ENCODE measurements at regions not wholly inside any gene's neighbourhood (a gene's known extent, or its start where the extent isn't known, plus 50 kb on each side); places are given as distances from the start of the nearest gene placed in this dataset.

DNA sequence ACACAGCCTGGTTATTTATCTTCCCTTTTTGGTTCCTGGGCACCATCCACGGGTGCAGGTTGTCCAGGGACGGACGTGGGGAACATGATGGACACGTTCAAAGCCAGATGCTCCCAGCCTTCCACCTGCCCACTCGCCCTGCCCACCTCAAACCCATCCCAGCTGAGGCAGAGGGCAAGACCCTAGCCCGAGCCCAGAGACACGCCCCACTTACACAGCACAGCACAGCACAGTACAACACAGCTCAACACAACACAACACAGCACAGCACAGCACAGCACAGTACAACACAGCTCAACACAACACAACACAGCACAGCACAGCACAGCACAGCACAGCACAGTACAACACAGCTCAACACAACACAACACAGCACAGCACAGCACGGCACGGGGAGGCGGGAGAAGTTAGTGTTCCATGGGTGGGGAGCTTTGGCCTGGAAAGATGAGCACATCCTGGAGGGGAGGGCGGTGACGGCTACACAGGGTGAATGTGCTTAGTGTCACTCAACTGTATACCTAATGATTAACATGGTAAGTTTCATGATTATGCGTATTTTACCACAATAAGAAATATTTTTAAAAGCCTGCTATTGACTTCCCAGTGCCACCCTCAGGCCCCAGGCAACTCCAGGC is 1507.5 kb downstream of the BRD1 start:
- DNase-seq (ENCODE audit: low spot score), result no peak

GRCh38 chr22:48319321-48320047 is 1508.2 kb downstream of the BRD1 start:
- DNase-seq (ENCODE audit: low spot score), result no peak

DNA sequence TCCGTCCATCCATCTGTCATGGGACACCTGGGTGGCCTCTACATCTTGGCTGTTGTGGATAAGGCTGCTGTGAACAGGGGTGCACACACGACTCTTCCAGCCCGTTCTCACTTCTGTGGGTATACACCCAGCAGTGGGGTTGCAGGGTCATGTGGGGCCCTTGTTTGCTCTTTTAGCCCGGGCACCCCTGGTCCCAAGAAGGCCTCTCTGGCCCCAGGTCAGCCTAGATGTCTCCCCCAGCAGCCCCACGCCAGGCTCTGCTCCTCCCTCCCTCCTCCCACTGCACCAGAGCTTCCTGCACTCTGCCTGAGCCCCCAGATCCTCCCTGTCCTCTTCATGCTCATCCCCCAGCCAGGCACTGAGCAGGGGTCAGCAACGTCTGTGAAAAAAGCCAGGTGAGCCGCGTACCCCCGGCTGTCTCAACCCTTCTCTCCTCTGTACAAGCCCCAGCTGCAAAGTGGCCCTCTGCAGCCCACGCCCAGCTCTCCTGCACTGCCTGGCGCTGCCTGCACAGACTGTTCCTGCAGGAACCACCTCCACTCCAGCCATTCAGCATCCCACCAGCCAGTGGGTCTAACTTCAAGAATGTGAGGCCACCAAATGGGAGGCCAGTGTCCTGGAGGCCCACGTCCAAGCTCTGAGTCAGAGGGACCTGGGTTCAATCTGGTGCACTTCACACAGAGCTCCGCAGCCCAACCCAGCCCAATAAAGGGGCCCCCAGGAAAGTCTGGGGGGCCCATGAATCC is 1508.9 kb downstream of the BRD1 start:
- no peak for DNase-seq (ENCODE audit: low spot score)

- DNase-seq (ENCODE audit: low spot score), result no peak
Measured at GRCh38 chr22:48318173-48318572, 1509.5 kb downstream of the BRD1 start.

DNA sequence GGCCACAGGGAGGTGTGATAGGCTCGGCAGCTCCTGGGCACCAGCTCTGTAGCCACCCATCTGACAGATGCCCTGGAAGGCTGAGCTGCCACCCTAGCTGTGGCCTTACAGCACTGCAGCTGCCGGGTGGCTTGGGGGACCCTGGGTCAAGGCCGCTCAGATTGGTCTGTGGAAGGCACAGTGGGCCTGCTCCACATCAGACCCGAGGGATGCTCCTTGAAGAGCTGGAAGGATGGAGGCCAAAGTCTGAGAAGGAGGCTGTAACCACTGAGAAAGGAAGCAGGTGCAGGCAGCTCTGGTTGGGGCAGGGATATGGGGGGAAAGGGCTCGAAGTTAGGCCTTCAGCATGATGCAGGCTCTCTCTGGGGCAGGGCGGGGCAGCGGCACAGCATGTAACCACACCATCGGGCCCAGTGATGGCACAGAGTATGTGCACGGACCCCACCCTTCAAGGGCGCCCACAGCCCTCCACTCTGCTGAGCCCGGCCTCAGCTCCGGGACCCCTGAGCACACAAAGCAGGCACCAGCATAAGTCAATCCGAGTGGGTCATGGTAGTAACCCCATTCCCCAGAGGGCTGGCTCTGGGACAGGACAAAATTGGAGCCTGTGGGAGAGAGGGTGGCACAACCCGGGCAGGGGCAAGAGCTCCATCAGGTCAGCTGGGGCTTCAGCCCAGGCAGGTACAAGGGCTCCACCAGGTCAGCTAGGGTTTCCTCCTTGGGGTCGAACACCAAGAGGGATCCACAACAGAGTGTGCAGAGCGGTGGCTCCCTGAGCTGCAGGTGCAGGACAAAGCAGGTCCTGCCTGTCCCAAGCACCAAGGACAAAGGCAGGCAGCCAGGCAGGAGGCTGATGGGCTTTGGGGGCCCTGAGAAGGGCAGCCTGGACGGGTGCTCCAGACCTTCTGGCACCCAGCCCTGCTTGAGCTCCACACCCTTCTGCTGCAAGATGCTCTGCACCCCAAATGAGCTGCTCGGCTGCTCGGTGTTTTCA is 1511.1 kb downstream of the BRD1 start:
- DNase-seq (ENCODE audit: low spot score), result no peak

DNA sequence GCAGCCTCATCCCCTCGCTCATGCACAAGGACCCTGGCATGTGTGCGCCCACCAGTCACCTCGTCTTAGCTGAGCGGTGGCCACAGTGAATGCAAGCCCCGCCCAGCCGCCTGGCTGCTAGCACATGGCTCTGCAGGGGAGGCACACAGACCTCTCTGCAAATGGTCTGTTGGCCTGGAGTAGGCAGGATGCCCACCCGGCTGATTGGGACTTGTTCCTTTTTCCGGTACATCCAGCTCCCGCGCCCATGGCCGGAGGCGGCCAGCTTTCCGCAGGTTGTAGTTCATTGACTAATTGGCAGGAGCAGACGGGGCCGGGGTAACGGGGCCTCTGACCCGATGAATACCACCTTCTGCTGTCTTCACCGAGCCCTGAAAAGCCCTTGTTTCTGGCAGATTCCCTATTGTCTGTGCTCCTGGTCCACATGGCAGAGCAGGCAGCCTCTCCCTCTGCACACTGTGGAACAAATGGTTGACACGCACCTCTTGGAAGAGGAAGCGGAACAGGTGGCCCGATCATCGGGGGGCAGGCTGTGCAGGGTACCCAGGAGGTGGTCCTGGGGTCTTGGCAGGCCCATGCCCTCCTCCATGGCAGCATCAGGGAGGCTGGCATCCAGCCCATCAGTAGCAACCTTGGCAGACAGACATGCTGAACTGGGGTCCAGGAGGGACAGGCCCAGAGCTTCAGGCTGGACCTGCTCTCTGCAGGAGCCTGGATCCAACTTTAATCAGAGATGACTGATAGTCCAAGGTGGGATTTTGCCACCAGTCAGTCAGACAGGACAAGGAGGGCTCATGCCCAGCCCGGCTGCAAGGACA is 1512.0 kb downstream of the BRD1 start:
- no peak for DNase-seq (ENCODE audit: low spot score)

- no peak for DNase-seq (ENCODE audit: low spot score)
Measured at GRCh38 chr22:48314073-48314472, 1513.6 kb downstream of the BRD1 start.

DNA sequence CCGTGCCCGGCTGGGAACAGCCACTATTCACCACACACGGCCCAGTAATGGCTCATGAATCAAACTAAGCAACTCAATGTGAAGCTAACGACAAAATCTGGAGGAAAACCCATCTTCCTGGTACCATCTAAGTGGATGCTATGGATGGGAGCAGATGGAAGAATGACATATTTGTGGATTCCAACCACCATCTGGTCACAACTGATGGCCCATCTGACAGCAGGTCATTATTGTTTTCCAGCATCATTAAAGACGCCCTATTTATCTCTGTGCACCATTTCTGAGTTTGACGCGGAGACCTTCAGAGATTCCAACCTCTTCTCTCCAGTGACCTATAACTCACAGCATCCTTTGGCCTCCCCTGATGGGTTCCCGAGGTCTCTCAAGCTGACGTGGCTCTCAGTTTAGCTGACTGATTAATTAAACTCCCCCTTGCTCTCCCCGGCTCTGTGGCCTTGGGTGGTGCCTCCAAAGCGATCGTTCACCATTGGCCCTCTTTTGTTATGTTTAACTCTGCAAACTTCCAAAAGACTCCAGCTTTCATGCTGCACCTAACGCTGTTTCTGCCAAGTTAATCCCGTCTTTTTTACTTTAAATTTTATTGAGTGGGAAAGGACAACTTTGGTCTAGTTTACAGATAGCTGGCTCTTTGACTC is 1514.4 kb downstream of the BRD1 start:
- no peak for DNase-seq (ENCODE audit: low spot score)

DNA sequence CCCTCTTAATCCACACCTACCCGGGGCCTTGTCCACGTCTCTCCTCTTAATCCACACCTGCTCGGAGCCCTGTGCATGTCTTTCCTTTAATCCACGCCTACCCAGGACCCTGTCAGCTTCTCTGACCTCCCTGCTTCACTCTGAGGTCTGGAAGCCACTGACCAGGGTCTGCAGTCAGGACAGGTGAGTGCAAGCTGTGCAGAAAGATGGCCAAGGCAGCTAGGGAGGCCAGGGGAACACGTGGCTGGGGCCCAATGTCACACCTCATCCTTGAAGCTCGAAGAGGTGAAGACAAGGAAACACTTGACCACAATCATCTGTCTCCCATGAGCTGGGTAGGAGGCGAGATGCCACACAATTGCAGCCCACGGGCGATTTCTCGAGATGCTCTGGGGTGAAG is 1516.9 kb downstream of the BRD1 start:
- no peak for DNase-seq (ENCODE audit: low spot score)

DNA sequence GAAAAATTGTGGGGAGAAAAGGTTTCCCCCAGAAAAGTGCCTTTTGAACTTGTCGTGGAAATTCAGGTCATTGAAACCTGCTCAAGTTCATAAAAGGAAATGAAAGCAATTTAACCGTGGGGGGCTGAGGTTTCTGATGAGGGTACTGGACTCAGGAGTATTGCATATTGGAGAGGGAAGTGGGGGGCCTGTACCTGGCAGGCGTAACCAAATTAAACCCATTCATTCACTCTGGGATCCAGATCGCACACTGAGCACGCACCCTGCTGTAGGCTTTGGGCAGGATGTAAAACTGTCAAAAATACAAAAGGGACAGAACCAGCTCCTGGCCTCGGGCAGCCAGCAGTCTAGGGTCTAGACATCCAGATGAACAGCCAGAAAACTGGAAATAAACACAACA is 1517.4 kb downstream of the BRD1 start:
- no peak for DNase-seq (ENCODE audit: low spot score)

GRCh38 chr22:48309836-48310235 is 1517.8 kb downstream of the BRD1 start:
- DNase-seq (ENCODE audit: low spot score), result no peak

- no peak for DNase-seq (ENCODE audit: low spot score)
Measured at GRCh38 chr22:48309115-48309705, 1518.5 kb downstream of the BRD1 start.

GRCh38 chr22:48307931-48308330 is 1519.7 kb downstream of the BRD1 start:
- no peak for DNase-seq (ENCODE audit: low spot score)

- no peak for DNase-seq (ENCODE audit: low spot score)
Measured at GRCh38 chr22:48306785-48307510, 1520.7 kb downstream of the BRD1 start.

- DNase-seq (ENCODE audit: low spot score), result no peak
Measured at GRCh38 chr22:48306284-48306683, 1521.4 kb downstream of the BRD1 start.

DNA sequence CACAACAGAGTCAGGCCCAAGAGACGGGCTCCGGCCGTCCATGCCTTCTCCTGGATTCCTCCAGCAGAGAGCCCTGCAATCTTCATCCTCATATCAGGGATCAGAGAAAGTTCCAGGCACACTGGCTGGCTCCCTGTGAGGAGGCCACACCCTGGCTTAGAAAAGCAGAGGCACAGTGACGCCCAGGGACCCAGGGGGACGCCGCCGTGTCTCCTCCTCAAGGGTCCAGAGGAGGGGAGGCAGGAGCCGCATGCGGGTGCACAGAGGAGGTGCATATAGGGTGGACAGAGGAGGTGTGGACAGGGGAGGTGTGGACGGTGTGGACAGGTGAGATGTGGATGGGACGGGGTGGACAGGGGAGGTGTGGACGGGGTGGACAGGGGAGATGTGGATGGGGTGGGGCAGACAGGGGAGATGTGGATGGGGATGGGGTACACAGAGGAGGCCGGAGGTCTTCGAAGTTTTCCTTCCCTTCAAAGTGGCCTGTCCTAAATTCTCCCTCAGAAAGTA is 1521.9 kb downstream of the BRD1 start:
- no peak for DNase-seq (ENCODE audit: low spot score)

GRCh38 chr22:48303369-48303725 is 1524.3 kb downstream of the BRD1 start:
- DNase-seq (ENCODE audit: low spot score), result no peak

- DNase-seq (ENCODE audit: low spot score), result no peak
Measured at GRCh38 chr22:48302657-48303368, 1524.9 kb downstream of the BRD1 start.

GRCh38 chr22:48301908-48302307 is 1525.8 kb downstream of the BRD1 start:
- DNase-seq (ENCODE audit: low spot score), result no peak

All from SW480 (cell line).